ENCODE measurements at regions not wholly inside any gene's neighbourhood (a gene's known extent, or its start where the extent isn't known, plus 50 kb on each side); places are given as distances from the start of the nearest gene placed in this dataset.

- no TSS peak for BruUV-seq (replicated peaks)
- Histone ChIP-seq H4K20me1 (replicated peaks; ENCODE audit: control insufficient read depth, extremely low read depth, insufficient read depth, low read length) (no peaks in the 10 kb centered on the region), H3K9ac (replicated peaks; ENCODE audit: extremely low read depth, insufficient read depth, low read length) (no peak overlapping the region), H3K79me2 (ENCODE audit: control insufficient read depth, insufficient read depth, low read length) (no peaks in the 10 kb centered on the region), H3K4me2 (ENCODE audit: insufficient read depth, low read length) (no peak overlapping the region), H3K27me3 (ENCODE audit: control insufficient read depth in 2 of 2, insufficient read depth in 2 of 2, low read length in 2 of 2) (peaks cover 0 to 48% of the 10 kb centered on the region in 2 experiments), H3K27ac (ENCODE audit: insufficient read depth, low read depth, low read length) (no peak overlapping the region), H3K36me3 (ENCODE audit: control insufficient read depth in 2 of 2, extremely low read depth in 1 of 2, insufficient read depth in 2 of 2, low read length in 2 of 2) (no peaks in the 10 kb centered on the region), H3K4me1 (ENCODE audit: control insufficient read depth, extremely low read depth, insufficient read depth, low read length) (no peaks in the 10 kb centered on the region), H3K9me3 (replicated peaks; ENCODE audit: control insufficient read depth, insufficient read depth, low read length) (no peaks in the 10 kb centered on the region), H3K4me3 (replicated peaks in 1 of 3; ENCODE audit: insufficient read depth in 1 of 3, low read depth in 1 of 3, low read length in 3 of 3) (no peak overlapping the region), H2AFZ (ENCODE audit: low read depth, low read length) (no peak overlapping the region), H3K9me1 (replicated peaks; ENCODE audit: control insufficient read depth, extremely low read depth, insufficient read depth, low read length) (no peaks in the 10 kb centered on the region)
- CTCF ChIA-PET = no interaction called here
- intact Hi-C loops (cut with micrococcal nuclease) = no loop called here
- dilution Hi-C loops (cut with MboI; ENCODE audit: extremely low pct_ligation_motif_present, low sequenced_read_pairs) = no loop called here
- no peak for DNase-seq (ENCODE audit: low read depth, low spot score)
- FAIRE-seq = no peak
- POLR2A ChIA-PET = no interaction called here
- TF ChIP-seq POLR2AphosphoS5 (IDR thresholded peaks at IDR 0.05; ENCODE audit: insufficient read depth, low read depth, low read length) (no peak), POLR2A (IDR thresholded peaks at IDR 0.05; ENCODE audit: low read depth, low read length) (no peak), MYC (IDR thresholded peaks at IDR 0.05; ENCODE audit: low read depth, low read length) (no peak), EZH2 (IDR thresholded peaks at IDR 0.05; ENCODE audit: borderline replicate concordance, low read depth, low read length, severe bottlenecking) (no peak), GATA2 (IDR thresholded peaks at IDR 0.05; ENCODE audit: insufficient read depth, insufficient read length, low read depth, low read length) (no peak), FOS (IDR thresholded peaks at IDR 0.05; ENCODE audit: borderline replicate concordance, insufficient read depth, low read length) (no peak), CTCF (IDR thresholded peaks at IDR 0.05; ENCODE audit: extremely low read depth in 1 of 2, insufficient read depth in 1 of 2, low read depth in 1 of 2, low read length in 2 of 2) (no peak), JUN (IDR thresholded peaks at IDR 0.05; ENCODE audit: borderline replicate concordance, insufficient read depth, insufficient read length, low read depth) (no peak)
- TF ChIP-seq, protein P1, sequence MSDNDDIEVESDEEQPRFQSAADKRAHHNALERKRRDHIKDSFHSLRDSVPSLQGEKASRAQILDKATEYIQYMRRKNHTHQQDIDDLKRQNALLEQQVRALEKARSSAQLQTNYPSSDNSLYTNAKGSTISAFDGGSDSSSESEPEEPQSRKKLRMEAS (IDR thresholded peaks at IDR 0.05; ENCODE audit: insufficient read depth, insufficient read length) = no peak
These were observed 172.2 kb upstream of the HEY2 start for GRCh38 chr6:125577124-125577662.

All from endothelial cell of umbilical vein (primary cell).